ENCODE measurements at regions not wholly inside any gene's neighbourhood (a gene's known extent, or its start where the extent isn't known, plus 50 kb on each side); places are given as distances from the start of the nearest gene placed in this dataset.
"Not testable (repeated sequence)": the region's sequence is repeated elsewhere in the genome, so short reads cannot be mapped to it uniquely, and the experiment has no call there.

DNA sequence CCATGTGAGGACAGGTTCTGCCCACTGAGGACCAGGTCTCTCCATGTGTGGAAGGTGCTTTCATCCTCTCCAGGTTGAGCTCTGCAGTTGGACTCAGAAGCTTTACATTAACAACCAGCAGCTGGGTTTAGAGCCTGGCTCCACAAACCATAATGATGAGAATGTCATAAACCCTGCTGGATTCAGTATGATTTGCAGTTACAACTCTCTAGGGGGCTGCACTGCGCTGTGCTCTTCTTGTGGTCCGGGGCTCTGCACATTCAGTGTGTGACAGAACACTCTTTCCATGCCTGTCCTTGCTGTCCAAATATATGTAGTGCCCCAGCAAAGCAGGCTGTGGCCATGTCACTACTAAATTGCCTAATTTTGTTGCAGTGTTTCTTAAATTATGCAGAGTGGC lies 334.3 kb downstream of the ICE1 start:
- H3K27ac Mint-ChIP-seq: no peak overlapping the region
- H3K4me1 Mint-ChIP-seq (ENCODE audit: low read depth): peaks cover 14% of the 10 kb centered on the region
- intact Hi-C loops (cut with micrococcal nuclease): no loop called here
- DNase-seq (ENCODE audit: low spot score): no peak
- no peaks in the 10 kb centered on the region for H3K9me3 Mint-ChIP-seq
- no peak overlapping the region for H3K4me3 Mint-ChIP-seq
- no peaks in the 10 kb centered on the region for H3K27me3 Mint-ChIP-seq (ENCODE audit: insufficient read depth)
- H3K36me3 Mint-ChIP-seq (ENCODE audit: low read depth): no peaks in the 10 kb centered on the region

DNA sequence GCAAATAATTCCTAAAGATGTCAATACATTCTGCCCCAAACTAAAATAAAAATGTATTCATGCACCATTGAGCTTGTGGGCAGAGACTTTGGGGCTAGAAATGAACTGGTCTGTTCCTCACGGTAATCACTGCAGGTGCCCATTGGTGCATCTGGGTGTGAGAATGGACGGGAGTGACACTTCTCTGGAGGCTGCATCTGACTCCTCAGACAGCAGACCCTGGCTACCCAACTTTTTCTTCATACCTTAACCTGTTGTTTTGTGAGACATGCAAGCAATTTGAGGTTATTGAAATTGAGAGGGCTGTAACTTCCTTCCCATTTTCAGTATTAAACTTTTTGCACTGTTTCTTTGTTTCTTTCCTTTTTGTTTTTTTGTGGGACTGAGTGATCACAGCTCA lies 333.4 kb downstream of the ICE1 start:
- Mint-ChIP-seq H3K27me3 (ENCODE audit: insufficient read depth) (no peaks in the 10 kb centered on the region), H3K4me3 (no peak overlapping the region), H3K27ac (no peak overlapping the region), H3K9me3 (no peaks in the 10 kb centered on the region), H3K4me1 (ENCODE audit: low read depth) (peaks cover 23% of the 10 kb centered on the region), H3K36me3 (ENCODE audit: low read depth) (no peaks in the 10 kb centered on the region)
- no peak for DNase-seq (ENCODE audit: low spot score)
- intact Hi-C loops (cut with micrococcal nuclease): no loop called here

DNA sequence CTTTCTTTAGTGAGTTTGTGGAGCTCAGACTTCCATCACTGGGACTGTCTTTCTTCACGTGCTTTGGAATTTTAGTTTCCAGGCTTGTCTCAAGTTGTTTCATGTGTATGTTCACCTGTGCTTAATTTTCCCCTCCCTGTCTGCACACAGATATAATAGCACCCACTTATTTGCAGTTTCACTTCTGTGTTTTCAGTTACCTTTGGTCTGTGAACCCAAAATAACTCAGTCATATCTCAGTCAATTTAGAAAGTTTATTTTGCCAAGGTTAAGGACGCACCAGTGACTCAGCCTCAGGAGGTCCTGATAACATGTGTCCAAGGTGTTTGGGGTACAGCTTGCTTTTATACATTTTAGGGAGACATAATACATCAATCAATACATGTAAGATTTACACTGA lies 330.4 kb downstream of the ICE1 start:
- Mint-ChIP-seq H3K36me3 (ENCODE audit: low read depth) (no peaks in the 10 kb centered on the region), H3K27me3 (ENCODE audit: insufficient read depth) (peaks cover 2% of the 10 kb centered on the region)
- intact Hi-C loops (cut with micrococcal nuclease): no loop called here

DNA sequence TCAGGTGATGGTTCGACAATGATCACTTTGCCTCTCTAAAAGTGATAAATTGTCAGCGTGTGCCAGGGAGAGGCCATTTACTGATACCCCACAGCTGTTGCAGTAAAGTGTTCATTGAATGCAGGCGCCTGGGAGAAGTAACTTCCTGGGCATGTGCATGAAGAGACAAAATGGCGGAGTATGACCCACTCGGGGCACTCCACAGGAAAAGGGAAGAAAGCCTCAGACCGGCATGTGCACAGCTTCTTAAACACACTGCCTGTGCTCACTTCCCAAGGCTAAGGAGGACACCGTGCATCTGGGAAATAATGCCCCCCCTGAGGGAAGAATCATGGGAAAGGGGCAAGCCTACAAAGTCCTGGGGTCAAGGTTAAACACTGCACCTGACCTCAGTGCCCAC lies 329.5 kb downstream of the ICE1 start:
- Mint-ChIP-seq H3K36me3 (ENCODE audit: low read depth) (no peaks in the 10 kb centered on the region), H3K27me3 (ENCODE audit: insufficient read depth) (peaks cover 2% of the 10 kb centered on the region), H3K4me3 (no peak overlapping the region), H3K9me3 (no peaks in the 10 kb centered on the region), H3K27ac (no peak overlapping the region), H3K4me1 (ENCODE audit: low read depth) (peaks cover 25% of the 10 kb centered on the region)
- intact Hi-C loops (cut with micrococcal nuclease): no loop called here
- DNase-seq (ENCODE audit: low spot score): no peak

More for the DNA sequence above, 330.4 kb downstream of the ICE1 start:
- Mint-ChIP-seq H3K27ac (no peak overlapping the region), H3K4me1 (ENCODE audit: low read depth) (peaks cover 25% of the 10 kb centered on the region), H3K9me3 (no peaks in the 10 kb centered on the region), H3K4me3 (no peak overlapping the region)
- no peak for DNase-seq (ENCODE audit: low spot score)

- Mint-ChIP-seq H3K9me3 (no peaks in the 10 kb centered on the region), H3K36me3 (ENCODE audit: low read depth) (no peaks in the 10 kb centered on the region), H3K27me3 (ENCODE audit: insufficient read depth) (peaks cover 2% of the 10 kb centered on the region), H3K4me3 (no peak overlapping the region), H3K4me1 (ENCODE audit: low read depth) (peaks cover 25% of the 10 kb centered on the region), H3K27ac (no peak overlapping the region)
- no peak for DNase-seq (ENCODE audit: low spot score)
- intact Hi-C loops (cut with micrococcal nuclease): no loop called here
These were observed 329.0 kb downstream of the ICE1 start for GRCh38 chr5:5751498-5751897.

- H3K4me3 Mint-ChIP-seq: no peak overlapping the region
- H3K27me3 Mint-ChIP-seq (ENCODE audit: insufficient read depth): no peaks in the 10 kb centered on the region
- H3K4me1 Mint-ChIP-seq (ENCODE audit: low read depth): no peaks in the 10 kb centered on the region
- H3K27ac Mint-ChIP-seq: no peak overlapping the region
- intact Hi-C loops (cut with micrococcal nuclease): no loop called here
- H3K9me3 Mint-ChIP-seq: peaks cover 21% of the 10 kb centered on the region
- DNase-seq (ENCODE audit: low spot score): no peak
- no peaks in the 10 kb centered on the region for H3K36me3 Mint-ChIP-seq (ENCODE audit: low read depth)
These were observed 318.9 kb downstream of the ICE1 start for GRCh38 chr5:5741418-5741817.

GRCh38 chr5:5739490-5739945 lies 317.0 kb downstream of the ICE1 start:
- Mint-ChIP-seq H3K27ac (no peak overlapping the region), H3K4me1 (ENCODE audit: low read depth) (no peaks in the 10 kb centered on the region), H3K36me3 (ENCODE audit: low read depth) (no peaks in the 10 kb centered on the region), H3K27me3 (ENCODE audit: insufficient read depth) (no peaks in the 10 kb centered on the region), H3K4me3 (no peak overlapping the region), H3K9me3 (peaks cover 5% of the 10 kb centered on the region)
- intact Hi-C loops (cut with micrococcal nuclease): no loop called here
- DNase-seq (ENCODE audit: low spot score): no peak

DNA sequence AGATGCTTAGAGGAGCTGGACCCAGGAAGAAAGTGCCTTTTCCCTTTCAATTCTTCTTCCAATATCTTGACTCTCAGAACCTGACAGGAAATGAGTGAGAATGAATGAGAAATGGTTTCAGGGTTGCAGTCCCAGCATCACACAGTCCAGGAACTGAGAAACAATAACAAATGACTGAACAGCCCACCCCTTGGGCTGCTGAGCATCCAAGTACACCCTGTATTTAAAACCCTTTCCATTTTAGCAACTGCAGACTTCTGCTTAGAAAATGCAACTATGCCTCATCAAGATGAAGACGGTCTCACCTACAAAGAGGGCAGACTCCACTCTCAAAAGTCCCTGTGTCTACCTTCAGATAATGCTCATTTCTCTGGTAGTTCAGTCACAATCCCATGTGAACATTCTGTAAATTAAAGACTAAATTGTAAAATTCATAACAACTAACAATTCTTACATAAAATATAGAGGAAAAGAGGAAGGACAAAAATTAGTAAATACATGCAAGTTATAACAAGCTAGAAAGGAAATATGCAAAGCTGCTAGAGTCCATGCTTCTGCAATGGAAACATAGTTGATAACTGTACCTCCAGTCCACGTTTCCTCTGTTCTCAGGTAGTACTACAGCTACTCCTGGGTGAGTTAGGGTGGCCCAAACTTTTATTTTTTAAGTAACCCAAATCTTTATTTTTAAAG lies 316.5 kb downstream of the ICE1 start:
- Mint-ChIP-seq H3K9me3 (peaks cover 4% of the 10 kb centered on the region), H3K36me3 (ENCODE audit: low read depth) (no peaks in the 10 kb centered on the region), H3K4me3 (no peak overlapping the region), H3K4me1 (ENCODE audit: low read depth) (no peaks in the 10 kb centered on the region), H3K27me3 (ENCODE audit: insufficient read depth) (no peaks in the 10 kb centered on the region), H3K27ac (no peak overlapping the region)
- DNase-seq (ENCODE audit: low spot score): no peak
- intact Hi-C loops (cut with micrococcal nuclease): no loop called here

- Mint-ChIP-seq H3K4me3 (no peak overlapping the region), H3K27ac (no peak overlapping the region), H3K27me3 (ENCODE audit: insufficient read depth) (peaks cover 2% of the 10 kb centered on the region), H3K36me3 (ENCODE audit: low read depth) (no peaks in the 10 kb centered on the region), H3K4me1 (ENCODE audit: low read depth) (no peaks in the 10 kb centered on the region), H3K9me3 (no peaks in the 10 kb centered on the region)
- intact Hi-C loops (cut with micrococcal nuclease): no loop called here
- no peak for DNase-seq (ENCODE audit: low spot score)
These were observed 313.5 kb downstream of the ICE1 start for GRCh38 chr5:5736007-5736406.

- H3K36me3 Mint-ChIP-seq (ENCODE audit: low read depth); H3K4me3 Mint-ChIP-seq; H3K4me1 Mint-ChIP-seq (ENCODE audit: low read depth); intact Hi-C loops (cut with micrococcal nuclease); H3K27ac Mint-ChIP-seq; H3K9me3 Mint-ChIP-seq; DNase-seq (ENCODE audit: low spot score); H3K27me3 Mint-ChIP-seq (ENCODE audit: insufficient read depth): not testable (repeated sequence)
These were observed 310.6 kb downstream of the ICE1 start for GRCh38 chr5:5733058-5733457.

- H3K36me3 Mint-ChIP-seq (ENCODE audit: low read depth): no peaks in the 10 kb centered on the region
- H3K27me3 Mint-ChIP-seq (ENCODE audit: insufficient read depth): peaks cover 4% of the 10 kb centered on the region
- H3K9me3 Mint-ChIP-seq: no peaks in the 10 kb centered on the region
- no peak overlapping the region for H3K27ac Mint-ChIP-seq
- H3K4me1 Mint-ChIP-seq (ENCODE audit: low read depth): no peaks in the 10 kb centered on the region
- H3K4me3 Mint-ChIP-seq: no peak overlapping the region
- intact Hi-C loops (cut with micrococcal nuclease): no loop called here
- no peak for DNase-seq (ENCODE audit: low spot score)
These were observed 303.9 kb downstream of the ICE1 start for GRCh38 chr5:5726401-5726800.

DNA sequence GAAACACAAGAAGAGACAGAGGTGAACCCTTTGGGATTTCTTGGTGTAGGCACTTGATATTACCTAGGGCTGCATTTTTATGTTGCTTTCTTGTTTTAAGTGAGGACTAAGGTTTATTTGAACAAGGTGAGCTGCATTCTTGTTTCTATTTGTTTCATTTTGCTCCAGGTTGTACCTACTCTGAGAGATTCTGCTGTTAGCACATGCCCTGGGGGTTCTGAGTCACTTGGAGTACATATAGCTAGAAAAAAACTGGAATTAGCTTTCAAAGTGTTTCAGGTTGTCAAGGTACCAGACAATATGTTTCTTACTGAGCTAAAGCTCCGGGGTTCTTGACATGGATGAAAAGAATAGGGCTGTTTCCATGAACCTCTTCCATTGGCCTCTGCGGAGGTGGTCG lies 299.4 kb downstream of the ICE1 start:
- Mint-ChIP-seq H3K4me1 (ENCODE audit: low read depth) (no peaks in the 10 kb centered on the region), H3K4me3 (no peak overlapping the region), H3K36me3 (ENCODE audit: low read depth) (no peaks in the 10 kb centered on the region), H3K27ac (no peak overlapping the region), H3K9me3 (no peaks in the 10 kb centered on the region), H3K27me3 (ENCODE audit: insufficient read depth) (peaks cover 3% of the 10 kb centered on the region)
- no peak for DNase-seq (ENCODE audit: low spot score)
- intact Hi-C loops (cut with micrococcal nuclease): no loop called here

DNA sequence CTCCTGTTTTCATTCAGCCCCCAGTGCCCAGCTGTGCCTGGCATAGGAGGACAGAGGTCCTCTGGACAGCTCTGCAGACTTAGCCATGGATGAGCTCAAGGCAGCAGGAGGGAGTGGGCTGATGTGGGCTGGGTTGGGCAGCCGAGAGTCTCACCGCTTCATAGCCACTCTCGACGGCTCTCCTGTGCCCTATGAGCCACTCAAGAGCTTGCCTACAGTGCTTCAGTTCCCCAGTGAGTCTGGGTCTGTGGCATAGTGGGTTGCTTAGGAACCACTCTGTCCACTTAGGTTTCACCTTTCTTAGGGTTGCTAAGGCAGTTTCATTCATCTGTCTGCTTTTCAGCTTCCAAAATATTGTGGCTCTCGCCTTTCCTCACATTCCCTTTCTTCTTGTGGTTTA lies 296.8 kb downstream of the ICE1 start:
- intact Hi-C loops (cut with micrococcal nuclease): no loop called here
- peaks cover 4% of the 10 kb centered on the region for H3K27me3 Mint-ChIP-seq (ENCODE audit: insufficient read depth)
- H3K9me3 Mint-ChIP-seq: no peaks in the 10 kb centered on the region
- no peak for DNase-seq (ENCODE audit: low spot score)
- H3K36me3 Mint-ChIP-seq (ENCODE audit: low read depth): no peaks in the 10 kb centered on the region
- H3K27ac Mint-ChIP-seq: no peak overlapping the region
- no peaks in the 10 kb centered on the region for H3K4me1 Mint-ChIP-seq (ENCODE audit: low read depth)
- H3K4me3 Mint-ChIP-seq: no peak overlapping the region

- intact Hi-C loops (cut with micrococcal nuclease): no loop called here
- H3K4me1 Mint-ChIP-seq (ENCODE audit: low read depth): no peaks in the 10 kb centered on the region
- H3K9me3 Mint-ChIP-seq: no peaks in the 10 kb centered on the region
- H3K27ac Mint-ChIP-seq: no peak overlapping the region
- no peak overlapping the region for H3K4me3 Mint-ChIP-seq
- no peaks in the 10 kb centered on the region for H3K36me3 Mint-ChIP-seq (ENCODE audit: low read depth)
- peaks cover 1% of the 10 kb centered on the region for H3K27me3 Mint-ChIP-seq (ENCODE audit: insufficient read depth)
- no peak for DNase-seq (ENCODE audit: low spot score)
These were observed 294.2 kb downstream of the ICE1 start for GRCh38 chr5:5716665-5717064.

Data from activated T-helper 1 cell treated with anti-CD3 and anti-CD28 coated beads, Interleukin-12 subunit alpha, Interleukin-12 subunit beta, Interleukin-2, Interleukin-4 antibody, amounts not matched to agents 30 ng/mL and 10 ng/mL and 1 ng/mL, durations not matched to agents 14 hours and 24 hours and 36 hours (primary cell).